22Rv1 (cell line): ENCODE measurements at regions not wholly inside any gene's neighbourhood (a gene's known extent, or its start where the extent isn't known, plus 50 kb on each side); places are given as distances from the start of the nearest gene placed in this dataset.

Experiments used
- H3K27ac ChIP-seq: fragments of 450-650 bp; 2 replicates; pipeline ENCODE4 v1.5.1; 2017
- CTCF ChIP-seq: fragments of 450-650 bp; IDR thresholded peaks from 2 replicates; pipeline ENCODE4 v1.5.1; 2017; ENCODE audit warnings: mild to moderate bottlenecking
- ZFX ChIP-seq: fragments of 450-650 bp; IDR thresholded peaks from 2 replicates; pipeline ENCODE4 v1.6.1; 2017; ENCODE audit warnings: antibody characterized with exemption, borderline replicate concordance

GRCh38 chr3:43790060-43790459 lies 99.3 kb downstream of the ABHD5 start:
- no peak overlapping the region for H3K27ac ChIP-seq
- TF ChIP-seq ZFX = no peak
- no peak for TF ChIP-seq CTCF

- H3K27ac ChIP-seq = no peak overlapping the region
- TF ChIP-seq CTCF = no peak
Observed at GRCh38 chr3:43790476-43790875, 99.7 kb downstream of the ABHD5 start.

- TF ChIP-seq CTCF (no peak), ZFX (no peak)
- no peak overlapping the region for H3K27ac ChIP-seq
Observed at GRCh38 chr3:43791246-43791645, 100.5 kb downstream of the ABHD5 start.

- no peak overlapping the region for H3K27ac ChIP-seq
- TF ChIP-seq CTCF (no peak), ZFX (no peak)
Observed at GRCh38 chr3:43792904-43793303, 102.2 kb downstream of the ABHD5 start.

- TF ChIP-seq CTCF = no peak
- H3K27ac ChIP-seq = no peak overlapping the region
Observed at GRCh38 chr3:43793648-43794372, 103.1 kb downstream of the ABHD5 start.

GRCh38 chr3:43794776-43795175 lies 104.0 kb downstream of the ABHD5 start:
- no peak overlapping the region for H3K27ac ChIP-seq
- no peak for TF ChIP-seq ZFX
- no peak for TF ChIP-seq CTCF

GRCh38 chr3:43795491-43795890 lies 104.8 kb downstream of the ABHD5 start:
- TF ChIP-seq CTCF (no peak), ZFX (no peak)
- H3K27ac ChIP-seq = no peak overlapping the region
